ENCODE measurements at regions not wholly inside any gene's neighbourhood (a gene's known extent, or its start where the extent isn't known, plus 50 kb on each side); places are given as distances from the start of the nearest gene placed in this dataset.
"Not testable (repeated sequence)": the region's sequence is repeated elsewhere in the genome, so short reads cannot be mapped to it uniquely, and the experiment has no call there.

DNA sequence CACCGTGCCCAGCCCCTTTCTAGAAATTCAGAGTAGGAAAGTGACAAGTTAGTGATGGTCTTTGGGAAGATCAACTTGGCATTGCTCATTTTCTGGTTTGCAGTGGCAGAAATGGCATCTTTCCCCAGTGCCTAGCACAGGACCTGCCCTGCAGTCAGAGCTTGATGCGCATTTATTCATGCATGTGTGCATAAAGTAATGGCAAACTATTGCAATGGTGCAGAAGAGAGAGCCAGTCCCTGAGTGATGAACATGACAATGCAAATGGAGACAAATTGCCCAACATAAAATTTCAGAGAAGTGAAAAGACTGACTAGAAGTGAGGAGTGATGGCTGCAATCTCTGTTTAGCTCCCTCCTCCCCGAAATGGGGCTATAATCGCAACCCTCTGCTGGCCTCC is 268.2 kb downstream of the CCSER2 start:
- Histone ChIP-seq H3K4me3 (no peak overlapping the region), H3K36me3 (no peaks in the 10 kb centered on the region), H3K4me1 (no peaks in the 10 kb centered on the region), H3K27me3 (peaks cover 0 to 12% of the 10 kb centered on the region in 2 donors), H3K9me3 (peaks cover 0 to 2% of the 10 kb centered on the region in 2 donors), H3K27ac (no peak overlapping the region)
- no peak for DNase-seq
- no peak for TF ChIP-seq CTCF (IDR thresholded peaks at IDR 0.05)
- no peak for ATAC-seq
- intact Hi-C loops (cut with DNase I): no loop called here

GRCh38 chr10:84599254-84599653 is 270.9 kb downstream of the CCSER2 start:
- Histone ChIP-seq H3K27ac (no peak overlapping the region), H3K27me3 (peaks cover 0 to 14% of the 10 kb centered on the region in 2 donors), H3K4me3 (no peak overlapping the region), H3K4me1 (no peaks in the 10 kb centered on the region), H3K9me3 (peaks cover 0 to 2% of the 10 kb centered on the region in 2 donors), H3K36me3 (no peaks in the 10 kb centered on the region)
- no peak for ATAC-seq
- no peak for DNase-seq
- intact Hi-C loops (cut with DNase I): no loop called here
- TF ChIP-seq CTCF (IDR thresholded peaks at IDR 0.05): no peak

- Histone ChIP-seq H3K27me3 (peaks cover 0 to 14% of the 10 kb centered on the region in 2 donors), H3K4me1 (no peaks in the 10 kb centered on the region), H3K36me3 (no peaks in the 10 kb centered on the region), H3K27ac (no peak overlapping the region), H3K9me3 (peaks cover 0 to 2% of the 10 kb centered on the region in 2 donors), H3K4me3 (no peak overlapping the region)
- intact Hi-C loops (cut with DNase I): no loop called here
- DNase-seq (no peak), ATAC-seq (no peak)
- no peak for TF ChIP-seq CTCF (IDR thresholded peaks at IDR 0.05)
Measured at GRCh38 chr10:84600947-84601346, 272.6 kb downstream of the CCSER2 start.

GRCh38 chr10:84602543-84602942 is 274.2 kb downstream of the CCSER2 start:
- H3K36me3 ChIP-seq; ATAC-seq; H3K9me3 ChIP-seq; H3K4me1 ChIP-seq; H3K27ac ChIP-seq; intact Hi-C loops (cut with DNase I); H3K4me3 ChIP-seq; DNase-seq: not testable (repeated sequence)
- peaks cover 0 to 14% of the 10 kb centered on the region in 2 donors for H3K27me3 ChIP-seq

- no peak for ATAC-seq
- intact Hi-C loops (cut with DNase I): no loop called here
Measured at GRCh38 chr10:84603971-84604370, 275.6 kb downstream of the CCSER2 start.

More at GRCh38 chr10:84603971-84604370, 275.6 kb downstream of the CCSER2 start:
- DNase-seq: no peak
- Histone ChIP-seq H3K4me3 (no peak overlapping the region), H3K9me3 (no peaks in the 10 kb centered on the region), H3K27ac (no peak overlapping the region), H3K27me3 (peaks cover 0 to 14% of the 10 kb centered on the region in 2 donors), H3K4me1 (no peaks in the 10 kb centered on the region), H3K36me3 (no peaks in the 10 kb centered on the region)
- no peak for TF ChIP-seq CTCF (IDR thresholded peaks at IDR 0.05)

Data from left lung (tissue), 4 donors.